ENCODE measurements at regions not wholly inside any gene's neighbourhood (a gene's known extent, or its start where the extent isn't known, plus 50 kb on each side); places are given as distances from the start of the nearest gene placed in this dataset.

- DNase-seq (ENCODE audit: low spot score), result no peak
- intact Hi-C loops (cut with DNase I), result no loop called here
Measured at GRCh38 chr4:35689870-35690269, 554.4 kb downstream of the ARAP2 start.

GRCh38 chr4:35690271-35690670, 554.0 kb downstream of the ARAP2 start:
- no peak for DNase-seq (ENCODE audit: low spot score)
- intact Hi-C loops (cut with DNase I), result no loop called here

GRCh38 chr4:35695003-35695402, 549.3 kb downstream of the ARAP2 start:
- DNase-seq (ENCODE audit: low spot score), result no peak
- intact Hi-C loops (cut with DNase I), result no loop called here

- no peak for DNase-seq (ENCODE audit: low spot score)
- intact Hi-C loops (cut with DNase I), result no loop called here
Measured at GRCh38 chr4:35695421-35695820, 548.9 kb downstream of the ARAP2 start.

GRCh38 chr4:35697210-35697736, 547.0 kb downstream of the ARAP2 start:
- no peak for DNase-seq (ENCODE audit: low spot score)
- intact Hi-C loops (cut with DNase I), result no loop called here

- DNase-seq (ENCODE audit: low spot score), result no peak
- intact Hi-C loops (cut with DNase I), result no loop called here
Measured at GRCh38 chr4:35700663-35701062, 543.7 kb downstream of the ARAP2 start.

- no peak for DNase-seq (ENCODE audit: low spot score)
- intact Hi-C loops (cut with DNase I), result no loop called here
Measured at GRCh38 chr4:35709080-35709479, 535.2 kb downstream of the ARAP2 start.

GRCh38 chr4:35710343-35710742, 534.0 kb downstream of the ARAP2 start:
- intact Hi-C loops (cut with DNase I), result no loop called here
- DNase-seq (ENCODE audit: low spot score), result no peak

- intact Hi-C loops (cut with DNase I), result no loop called here
Measured at GRCh38 chr4:35711127-35711526, 533.2 kb downstream of the ARAP2 start.

GRCh38 chr4:35723973-35724372, 520.3 kb downstream of the ARAP2 start:
- intact Hi-C loops (cut with DNase I), result no loop called here

More at GRCh38 chr4:35711127-35711526, 533.2 kb downstream of the ARAP2 start:
- no peak for DNase-seq (ENCODE audit: low spot score)

GRCh38 chr4:35725131-35725530, 519.2 kb downstream of the ARAP2 start:
- intact Hi-C loops (cut with DNase I), result no loop called here
- no peak for DNase-seq (ENCODE audit: low spot score)

More at GRCh38 chr4:35723973-35724372, 520.3 kb downstream of the ARAP2 start:
- DNase-seq (ENCODE audit: low spot score), result no peak

GRCh38 chr4:35730414-35730813, 513.9 kb downstream of the ARAP2 start:
- DNase-seq (ENCODE audit: low spot score), result no peak
- intact Hi-C loops (cut with DNase I), result no loop called here

GRCh38 chr4:35734381-35735098, 509.8 kb downstream of the ARAP2 start:
- DNase-seq (ENCODE audit: low spot score), result no peak
- intact Hi-C loops (cut with DNase I), result no loop called here

GRCh38 chr4:35739308-35739707, 505.0 kb downstream of the ARAP2 start:
- intact Hi-C loops (cut with DNase I), result no loop called here
- no peak for DNase-seq (ENCODE audit: low spot score)

- DNase-seq (ENCODE audit: low spot score), result no peak
- intact Hi-C loops (cut with DNase I), result no loop called here
Measured at GRCh38 chr4:35754047-35754446, 490.3 kb downstream of the ARAP2 start.

GRCh38 chr4:35757836-35758235, 486.5 kb downstream of the ARAP2 start:
- no peak for DNase-seq (ENCODE audit: low spot score)
- intact Hi-C loops (cut with DNase I), result no loop called here

GRCh38 chr4:35760807-35761206, 483.5 kb downstream of the ARAP2 start:
- no peak for DNase-seq (ENCODE audit: low spot score)
- intact Hi-C loops (cut with DNase I), result no loop called here

- intact Hi-C loops (cut with DNase I), result no loop called here
- no peak for DNase-seq (ENCODE audit: low spot score)
Measured at GRCh38 chr4:35771571-35771970, 472.7 kb downstream of the ARAP2 start.

GRCh38 chr4:35772291-35772690, 472.0 kb downstream of the ARAP2 start:
- intact Hi-C loops (cut with DNase I), result no loop called here
- DNase-seq (ENCODE audit: low spot score), result no peak

- intact Hi-C loops (cut with DNase I), result no loop called here
- no peak for DNase-seq (ENCODE audit: low spot score)
Measured at GRCh38 chr4:35789899-35790574, 454.3 kb downstream of the ARAP2 start.

Data from cardiac septum (tissue), 1 donor.